Neural crest cell (in vitro differentiated cells): ENCODE measurements at regions not wholly inside any gene's neighbourhood (a gene's known extent, or its start where the extent isn't known, plus 50 kb on each side); places are given as distances from the start of the nearest gene placed in this dataset.

ENCODE experiments used
- DNase-seq: peaks from one replicate; pipeline ENCODE4 v3.0.0; 2021; ENCODE audit warnings: low read depth, mixed read lengths, low spot score
- H3K27ac Mint-ChIP-seq: one replicate; pipeline ENCODE4 v1.8.0; 2021; ENCODE audit warnings: mild to moderate bottlenecking, mixed read lengths; ENCODE audit not compliant: unreplicated experiment
- H3K27me3 Mint-ChIP-seq: 2 replicates; pipeline ENCODE4 v1.8.0; 2021; ENCODE audit warnings: low read depth, mild to moderate bottlenecking, mixed read lengths
- H3K36me3 Mint-ChIP-seq: 2 replicates; pipeline ENCODE4 v1.8.0; 2021; ENCODE audit warnings: low read depth, mild to moderate bottlenecking, mixed read lengths
- H3K4me1 Mint-ChIP-seq: 2 replicates; pipeline ENCODE4 v1.8.0; 2021; ENCODE audit warnings: mixed read lengths
- H3K4me3 Mint-ChIP-seq: one replicate; pipeline ENCODE4 v1.8.0; 2021; ENCODE audit warnings: mild to moderate bottlenecking, mixed read lengths
- H3K9me3 Mint-ChIP-seq: 2 replicates; pipeline ENCODE4 v1.8.0; 2021; ENCODE audit warnings: mixed read lengths
- CTCF ChIP-seq: fragments of 200-600 bp; sonication (generic); conservative IDR thresholded peaks from 2 replicates; pipeline ENCODE4 v1.5.0; 2021; ENCODE audit warnings: antibody characterized with exemption, mild to moderate bottlenecking

DNA sequence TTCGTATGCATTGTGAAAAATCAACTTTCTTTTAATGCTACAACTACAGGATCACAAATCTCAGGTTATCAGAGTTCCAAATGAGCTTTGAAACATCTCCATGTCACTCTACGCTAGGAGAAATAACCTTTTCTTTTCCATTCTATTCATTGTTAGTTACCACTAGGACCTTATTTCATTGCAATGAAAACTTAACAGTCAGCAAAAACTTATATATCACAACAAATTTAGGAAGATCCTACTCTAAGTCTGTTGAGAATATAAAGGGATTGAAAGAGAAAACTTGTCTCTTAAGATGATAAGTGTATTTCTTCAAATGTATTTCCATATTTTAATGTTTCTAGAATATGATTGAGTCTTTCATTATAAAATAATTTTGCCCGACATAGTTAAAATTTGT lies 539.1 kb downstream of the TMTC2 start:
- DNase-seq, result no peak
- Mint-ChIP-seq H3K27me3 (no peaks in the 10 kb centered on the region), H3K4me1 (no peaks in the 10 kb centered on the region), H3K36me3 (peaks cover 7% of the 10 kb centered on the region), H3K4me3 (no peak overlapping the region), H3K27ac (no peak overlapping the region), H3K9me3 (peaks cover 10% of the 10 kb centered on the region)
- no peak for TF ChIP-seq CTCF

- Mint-ChIP-seq H3K27ac (no peak overlapping the region), H3K36me3 (peaks cover 2% of the 10 kb centered on the region), H3K4me3 (no peak overlapping the region), H3K9me3 (peaks cover 5% of the 10 kb centered on the region), H3K4me1 (no peaks in the 10 kb centered on the region), H3K27me3 (no peaks in the 10 kb centered on the region)
- no peak for DNase-seq
- no peak for TF ChIP-seq CTCF
Observed at GRCh38 chr12:83224012-83224411, 537.3 kb downstream of the TMTC2 start.

GRCh38 chr12:83220774-83221173 lies 534.1 kb downstream of the TMTC2 start:
- TF ChIP-seq CTCF, result no peak
- H3K27me3 Mint-ChIP-seq, result no peaks in the 10 kb centered on the region

DNA sequence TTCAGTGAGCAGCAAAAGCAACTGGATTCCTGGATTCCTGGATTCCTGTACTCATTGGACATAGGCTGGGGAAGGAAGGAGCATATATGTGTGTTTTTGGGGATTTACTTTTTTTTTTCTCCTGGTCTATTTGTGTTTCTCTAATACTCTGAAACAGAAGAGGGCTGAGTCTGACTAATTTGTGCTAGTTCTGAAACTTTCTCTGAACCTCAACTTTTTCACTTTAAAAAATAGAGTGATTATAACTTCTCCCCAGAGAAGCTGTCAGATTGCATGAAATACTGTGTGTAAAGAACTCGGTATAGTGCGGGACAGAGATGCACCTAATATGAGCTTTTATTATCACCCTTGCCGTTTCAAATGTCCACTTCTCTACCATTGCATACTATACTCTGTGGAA lies 529.5 kb downstream of the TMTC2 start:
- H3K27me3 Mint-ChIP-seq, result no peaks in the 10 kb centered on the region
- no peaks in the 10 kb centered on the region for H3K4me1 Mint-ChIP-seq
- H3K36me3 Mint-ChIP-seq, result no peaks in the 10 kb centered on the region
- H3K27ac Mint-ChIP-seq, result no peak overlapping the region
- no peak for TF ChIP-seq CTCF
- DNase-seq, result no peak
- H3K4me3 Mint-ChIP-seq, result no peak overlapping the region
- no peaks in the 10 kb centered on the region for H3K9me3 Mint-ChIP-seq

More at GRCh38 chr12:83220774-83221173, 534.1 kb downstream of the TMTC2 start:
- no peak for DNase-seq
- no peaks in the 10 kb centered on the region for H3K36me3 Mint-ChIP-seq
- H3K4me1 Mint-ChIP-seq, result no peaks in the 10 kb centered on the region
- H3K27ac Mint-ChIP-seq, result no peak overlapping the region
- H3K9me3 Mint-ChIP-seq, result no peaks in the 10 kb centered on the region
- H3K4me3 Mint-ChIP-seq, result no peak overlapping the region

- no peak overlapping the region for H3K27ac Mint-ChIP-seq
- H3K27me3 Mint-ChIP-seq, result no peaks in the 10 kb centered on the region
- H3K4me1 Mint-ChIP-seq, result no peaks in the 10 kb centered on the region
- no peak for TF ChIP-seq CTCF
- DNase-seq, result no peak
- H3K9me3 Mint-ChIP-seq, result no peaks in the 10 kb centered on the region
- H3K4me3 Mint-ChIP-seq, result no peak overlapping the region
- no peaks in the 10 kb centered on the region for H3K36me3 Mint-ChIP-seq
Observed at GRCh38 chr12:83214185-83214584, 527.5 kb downstream of the TMTC2 start.

- TF ChIP-seq CTCF, result no peak
- Mint-ChIP-seq H3K9me3 (no peaks in the 10 kb centered on the region), H3K27me3 (no peaks in the 10 kb centered on the region), H3K4me1 (no peaks in the 10 kb centered on the region), H3K36me3 (no peaks in the 10 kb centered on the region), H3K27ac (no peak overlapping the region), H3K4me3 (no peak overlapping the region)
- DNase-seq, result no peak
Observed at GRCh38 chr12:83210933-83211332, 524.2 kb downstream of the TMTC2 start.
